ENCODE measurements at regions not wholly inside any gene's neighbourhood (a gene's known extent, or its start where the extent isn't known, plus 50 kb on each side); places are given as distances from the start of the nearest gene placed in this dataset.

DNA sequence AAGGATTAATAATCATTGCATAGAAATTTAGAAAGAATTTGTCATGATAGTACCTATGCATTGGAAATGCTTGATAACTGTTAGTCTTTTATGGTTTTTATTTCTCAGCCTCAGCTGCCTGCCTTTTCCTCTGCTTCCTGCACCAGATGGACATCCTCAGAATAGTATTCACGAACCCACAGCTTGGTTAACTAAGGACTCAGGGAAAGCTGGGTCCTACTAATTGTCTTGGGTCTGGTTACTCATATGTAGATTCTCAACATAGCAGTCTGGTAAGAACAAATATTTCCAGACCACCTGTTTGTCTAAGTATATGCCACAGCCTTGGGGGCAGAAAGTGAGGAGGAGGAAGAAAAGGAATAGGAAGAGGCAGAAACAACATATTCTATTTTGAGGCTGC lies 464.5 kb upstream of the SMARCA2 start:
- TF ChIP-seq POLR2A (IDR thresholded peaks at IDR 0.05) (no peak), CTCF (IDR thresholded peaks at IDR 0.05 in 4 of 5, conservative IDR thresholded peaks at IDR 0.05 in 1 of 5) (no peak)
